Breast epithelium (tissue), 4 donors: ENCODE measurements at regions not wholly inside any gene's neighbourhood (a gene's known extent, or its start where the extent isn't known, plus 50 kb on each side); places are given as distances from the start of the nearest gene placed in this dataset.

Experiments
- DNase-seq, 2 donors: peaks; one replicate each; pipeline ENCODE4 v3.0.0-alpha.2; 2019; ENCODE audit warnings: low spot score in 2 of 2
- H3K27ac ChIP-seq, 2 donors: fragments of 200-600 bp; sonication (generic) in 1 of 2; one replicate each; pipeline ENCODE4 v1.5.1; 2016 to 2019; ENCODE audit warnings: mild to moderate bottlenecking in 1 of 2
- H3K27me3 ChIP-seq, 2 donors: fragments of 200-600 bp; sonication (generic) in 1 of 2; one replicate each; pipeline versions ENCODE4 v1.5.1 to v1.6.0; 2017 to 2019; ENCODE audit warnings: control low read depth in 1 of 2, mild to moderate bottlenecking in 1 of 2
- H3K36me3 ChIP-seq: fragments of 200-600 bp; one replicate; pipeline ENCODE4 v1.5.1; 2019
- H3K4me1 ChIP-seq, 2 donors: fragments of 200-600 bp; sonication (generic); one replicate each; pipeline ENCODE4 v1.5.1; 2016 to 2019; ENCODE audit warnings: control low read depth in 1 of 2
- H3K4me3 ChIP-seq, 3 donors: fragments of 200-600 bp; sonication (generic); 1 replicate in 2 of 3; 2 replicates in 1 of 3; pipeline ENCODE4 v1.5.1; 2016 to 2019; ENCODE audit warnings: mild to moderate bottlenecking in 3 of 3, moderate library complexity in 2 of 3
- H3K9me3 ChIP-seq, 2 donors: fragments of 200-600 bp; sonication (generic) in 1 of 2; one replicate each; pipeline ENCODE4 v1.5.1; 2016 to 2019; ENCODE audit warnings: control low read depth in 1 of 2
- CTCF ChIP-seq, 3 donors: fragments of 450-650 bp; IDR thresholded peaks; one replicate each; pipeline ENCODE4 v1.5.1; 2016 to 2017; ENCODE audit warnings: antibody characterized with exemption in 3 of 3, mild to moderate bottlenecking in 3 of 3, moderate library complexity in 3 of 3
- POLR2A ChIP-seq: fragments of 450-650 bp; IDR thresholded peaks from one replicate; pipeline ENCODE4 v1.6.1; 2016; ENCODE audit warnings: antibody characterized with exemption, mild to moderate bottlenecking, moderate library complexity
- POLR2AphosphoS5 ChIP-seq, 3 donors: sonication (generic); formaldehyde crosslinking; IDR thresholded peaks; one replicate each; pipeline ENCODE4 v1.6.1; 2017; ENCODE audit warnings: antibody characterized with exemption in 3 of 3
- intact Hi-C: fragments of 100-400 bp; cut with DNase I; formaldehyde crosslinking; loops from one replicate; pipeline ENCODE4 v1.15.1; 2023; ENCODE audit warnings: low total_unique reads

GRCh38 chr2:33836628-33837027, 237.5 kb upstream of the FAM98A start:
- Histone ChIP-seq H3K27ac (no peak overlapping the region), H3K4me1 (no peaks in the 10 kb centered on the region), H3K9me3 (peaks cover 0 to 4% of the 10 kb centered on the region in 2 donors), H3K27me3 (no peaks in the 10 kb centered on the region), H3K4me3 (no peak overlapping the region), H3K36me3 (no peaks in the 10 kb centered on the region)
- TF ChIP-seq POLR2A: no peak
- intact Hi-C loops: no loop called here
- DNase-seq: no peak

- intact Hi-C loops: no loop called here
- H3K4me3 ChIP-seq: no peak overlapping the region
- peaks cover 0 to 4% of the 10 kb centered on the region in 2 donors for H3K9me3 ChIP-seq
- no peak overlapping the region for H3K27ac ChIP-seq
- TF ChIP-seq POLR2A: no peak
- TF ChIP-seq POLR2AphosphoS5 (IDR thresholded peaks at IDR 0.05): no peak
- TF ChIP-seq CTCF (IDR thresholded peaks at IDR 0.05): no peak
- no peaks in the 10 kb centered on the region for H3K4me1 ChIP-seq
- no peaks in the 10 kb centered on the region for H3K27me3 ChIP-seq
- no peak for DNase-seq
- H3K36me3 ChIP-seq: no peaks in the 10 kb centered on the region
These were observed 236.8 kb upstream of the FAM98A start for GRCh38 chr2:33835911-33836310.

- intact Hi-C loops: no loop called here
- Histone ChIP-seq H3K9me3 (no peaks in the 10 kb centered on the region), H3K4me3 (no peak overlapping the region), H3K36me3 (no peaks in the 10 kb centered on the region), H3K27me3 (no peaks in the 10 kb centered on the region), H3K4me1 (no peaks in the 10 kb centered on the region), H3K27ac (no peak overlapping the region)
- DNase-seq: no peak
- no peak for TF ChIP-seq CTCF (IDR thresholded peaks at IDR 0.05)
- no peak for TF ChIP-seq POLR2AphosphoS5 (IDR thresholded peaks at IDR 0.05)
- TF ChIP-seq POLR2A: no peak
These were observed 223.9 kb upstream of the FAM98A start for GRCh38 chr2:33822964-33823363.

- TF ChIP-seq POLR2AphosphoS5 (IDR thresholded peaks at IDR 0.05): no peak
- no peak for TF ChIP-seq POLR2A
- no peak for TF ChIP-seq CTCF (IDR thresholded peaks at IDR 0.05)
These were observed 213.6 kb upstream of the FAM98A start for GRCh38 chr2:33812707-33813106.

GRCh38 chr2:33810046-33810835, 211.1 kb upstream of the FAM98A start:
- no peaks in the 10 kb centered on the region for H3K36me3 ChIP-seq
- intact Hi-C loops: no loop called here
- H3K4me3 ChIP-seq: no peak overlapping the region
- no peak overlapping the region for H3K27ac ChIP-seq
- no peaks in the 10 kb centered on the region for H3K9me3 ChIP-seq
- no peak for TF ChIP-seq POLR2AphosphoS5 (IDR thresholded peaks at IDR 0.05)
- no peak for TF ChIP-seq CTCF (IDR thresholded peaks at IDR 0.05)
- TF ChIP-seq POLR2A: no peak
- H3K27me3 ChIP-seq: no peaks in the 10 kb centered on the region
- no peak for DNase-seq
- no peaks in the 10 kb centered on the region for H3K4me1 ChIP-seq

More at GRCh38 chr2:33812707-33813106, 213.6 kb upstream of the FAM98A start:
- H3K27ac ChIP-seq: no peak overlapping the region
- H3K27me3 ChIP-seq: no peaks in the 10 kb centered on the region
- H3K4me1 ChIP-seq: no peaks in the 10 kb centered on the region
- H3K9me3 ChIP-seq: no peaks in the 10 kb centered on the region
- intact Hi-C loops: no loop called here
- no peak for DNase-seq
- no peak overlapping the region for H3K4me3 ChIP-seq
- no peaks in the 10 kb centered on the region for H3K36me3 ChIP-seq
